Anterior cingulate cortex (tissue), 58 donors: ENCODE measurements at regions not wholly inside any gene's neighbourhood (a gene's known extent, or its start where the extent isn't known, plus 50 kb on each side); places are given as distances from the start of the nearest gene placed in this dataset.
A peak's percentile ranks its signal among the peaks of the same experiment; 100 is the strongest.

ENCODE experiments used
- DNase-seq, 58 donors: peaks; one replicate each; lab custom pipeline; 2025; lab: John Stamatoyannopoulos, UW

- DNase-seq: no peak
Measured at GRCh38 chr6:77183447-77183846, 279.8 kb downstream of the HTR1B start.

- DNase-seq: no peak
Measured at GRCh38 chr6:77181749-77182148, 281.5 kb downstream of the HTR1B start.

- no peak for DNase-seq
Measured at GRCh38 chr6:77180326-77180725, 283.0 kb downstream of the HTR1B start.

GRCh38 chr6:77178821-77179220, 284.5 kb downstream of the HTR1B start:
- DNase-seq: no peak

- no peak for DNase-seq
Measured at GRCh38 chr6:77177470-77177869, 285.8 kb downstream of the HTR1B start.

GRCh38 chr6:77173472-77174074, 289.7 kb downstream of the HTR1B start:
- no peak for DNase-seq

GRCh38 chr6:77172578-77172977, 290.7 kb downstream of the HTR1B start:
- no peak for DNase-seq

- DNase-seq: no peak
Measured at GRCh38 chr6:77159730-77160129, 303.6 kb downstream of the HTR1B start.

GRCh38 chr6:77151241-77151640, 312.1 kb downstream of the HTR1B start:
- no peak for DNase-seq

- DNase-seq: no peak
Measured at GRCh38 chr6:77150736-77151135, 312.6 kb downstream of the HTR1B start.

GRCh38 chr6:77145244-77145643, 318.0 kb downstream of the HTR1B start:
- no peak for DNase-seq

- no peak for DNase-seq
Measured at GRCh38 chr6:77143659-77144447, 319.4 kb downstream of the HTR1B start.

GRCh38 chr6:77136086-77136485, 327.2 kb downstream of the HTR1B start:
- no peak for DNase-seq

- no peak for DNase-seq
Measured at GRCh38 chr6:77133031-77133430, 330.3 kb downstream of the HTR1B start.

GRCh38 chr6:77131426-77131825, 331.9 kb downstream of the HTR1B start:
- peak in 1 of 58 donors; percentile 0 for DNase-seq

GRCh38 chr6:77124604-77125003, 338.7 kb downstream of the HTR1B start:
- DNase-seq: no peak

- DNase-seq: no peak
Measured at GRCh38 chr6:77123527-77123926, 339.8 kb downstream of the HTR1B start.

GRCh38 chr6:77106992-77107391, 356.3 kb downstream of the HTR1B start:
- no peak for DNase-seq

GRCh38 chr6:77105091-77105490, 358.2 kb downstream of the HTR1B start:
- no peak for DNase-seq

GRCh38 chr6:77097940-77098339, 365.4 kb downstream of the HTR1B start:
- no peak for DNase-seq

GRCh38 chr6:77095936-77096627, 367.2 kb downstream of the HTR1B start:
- DNase-seq: no peak

- DNase-seq: no peak
Measured at GRCh38 chr6:77094821-77095220, 368.5 kb downstream of the HTR1B start.
